Pancreas (tissue), 10 donors: ENCODE measurements at regions not wholly inside any gene's neighbourhood (a gene's known extent, or its start where the extent isn't known, plus 50 kb on each side); places are given as distances from the start of the nearest gene placed in this dataset.

Source experiments
- ATAC-seq, 4 donors: fragments of 200-7000 bp; cut with Tn5 transposase; one replicate each; pipeline versions ENCODE4 v1.8.0 to v1.9.1; 2020; ENCODE audit warnings: mild to moderate bottlenecking in 4 of 4, moderate library complexity in 4 of 4
- DNase-seq, 6 donors: peaks; one replicate each; pipeline ENCODE4 v3.0.0-alpha.2; 2020
- FAIRE-seq: peaks from 2 replicates; lab custom pipeline; 2012; peaks lifted over from hg19 to GRCh38; lab: Jason Lieb, UNC
- H3K27ac ChIP-seq, 4 donors: fragments of 200-600 bp; sonication (generic); 1 replicate in 3 of 4; 2 replicates in 1 of 4; pipeline versions ENCODE4 v1.5.0 to v1.8.0; 2020
- H3K27me3 ChIP-seq, 4 donors: fragments of 200-600 bp; one replicate each; pipeline ENCODE4 v1.8.0; 2021
- H3K36me3 ChIP-seq, 3 donors: fragments of 200-600 bp; sonication (generic) in 1 of 3; one replicate each; pipeline versions ENCODE4 v1.5.0 to v1.8.0; 2020 to 2021
- H3K4me1 ChIP-seq, 3 donors: fragments of 200-600 bp; one replicate each; pipeline ENCODE4 v1.8.0; 2021
- H3K4me3 ChIP-seq, 4 donors: fragments of 200-600 bp; sonication (generic) in 2 of 4; one replicate each; pipeline versions ENCODE4 v1.5.0 to v1.8.0; 2020 to 2021
- H3K9me3 ChIP-seq, 4 donors: fragments of 200-600 bp; one replicate each; pipeline ENCODE4 v1.8.0; 2021
- WGBS, 2 donors: extraction: QIAGEN DNeasy Blood & Tissue Kit; methylation state at CpG; one replicate each; pipeline ENCODE4 v1.1.7; 2013; 5-methylcytosine and 5-hydroxymethylcytosine counted together
- intact Hi-C, 3 donors: fragments of 100-400 bp; cut with DNase I; formaldehyde crosslinking; loops; one replicate each; pipeline versions ENCODE4 v1.11.1 to v1.14.2; 2022
- TF ChIP-seq, protein P1 (sequence below), 4 donors: fragments of 200-600 bp; sonication (generic) in 3 of 4; IDR thresholded peaks; one replicate each; pipeline versions ENCODE4 v1.5.0 to v1.8.0; 2021; ENCODE audit warnings: antibody characterized with exemption in 4 of 4
- donor health status: healthy with polysubstance abuse.
- donor health status: DM: no; HTN: no; CAD: no; lungs with moderate emphysema.
- donor health status: DM: no; HTN: no; CAD: no.
- donor health status: control.
- donor health status: control.
- donor health status: Bipolar disorder and iron deficiency.
- donor health status: DM: yes; HTN: yes; CAD: no.
- donor health status: DM: no; HTN: no; CAD: no.
- donor health status: DM: no; HTN: no; CAD: no.
- donor health status: DM: yes; HTN: yes; CAD: no.

GRCh38 chr9:82122731-82123130, 134.2 kb downstream of the SPATA31D1 start:
- DNase-seq = no peak
- H3K27ac ChIP-seq = no peak overlapping the region
- H3K4me3 ChIP-seq = no peak overlapping the region
- intact Hi-C loops = no loop called here
- no peaks in the 10 kb centered on the region for H3K36me3 ChIP-seq
- no peak for ATAC-seq
- H3K27me3 ChIP-seq = no peaks in the 10 kb centered on the region
- FAIRE-seq = no peak
- no peaks in the 10 kb centered on the region for H3K9me3 ChIP-seq
- TF ChIP-seq, protein P1, sequence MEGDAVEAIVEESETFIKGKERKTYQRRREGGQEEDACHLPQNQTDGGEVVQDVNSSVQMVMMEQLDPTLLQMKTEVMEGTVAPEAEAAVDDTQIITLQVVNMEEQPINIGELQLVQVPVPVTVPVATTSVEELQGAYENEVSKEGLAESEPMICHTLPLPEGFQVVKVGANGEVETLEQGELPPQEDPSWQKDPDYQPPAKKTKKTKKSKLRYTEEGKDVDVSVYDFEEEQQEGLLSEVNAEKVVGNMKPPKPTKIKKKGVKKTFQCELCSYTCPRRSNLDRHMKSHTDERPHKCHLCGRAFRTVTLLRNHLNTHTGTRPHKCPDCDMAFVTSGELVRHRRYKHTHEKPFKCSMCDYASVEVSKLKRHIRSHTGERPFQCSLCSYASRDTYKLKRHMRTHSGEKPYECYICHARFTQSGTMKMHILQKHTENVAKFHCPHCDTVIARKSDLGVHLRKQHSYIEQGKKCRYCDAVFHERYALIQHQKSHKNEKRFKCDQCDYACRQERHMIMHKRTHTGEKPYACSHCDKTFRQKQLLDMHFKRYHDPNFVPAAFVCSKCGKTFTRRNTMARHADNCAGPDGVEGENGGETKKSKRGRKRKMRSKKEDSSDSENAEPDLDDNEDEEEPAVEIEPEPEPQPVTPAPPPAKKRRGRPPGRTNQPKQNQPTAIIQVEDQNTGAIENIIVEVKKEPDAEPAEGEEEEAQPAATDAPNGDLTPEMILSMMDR (IDR thresholded peaks at IDR 0.05) = no peak
- H3K4me1 ChIP-seq = no peaks in the 10 kb centered on the region

- no peak overlapping the region for H3K4me3 ChIP-seq
- no peaks in the 10 kb centered on the region for H3K36me3 ChIP-seq
- 87 to 93% methylated on average over 3 of the region's 3 CpGs for WGBS, 2 donors
- DNase-seq (no peak), ATAC-seq (no peak), FAIRE-seq (no peak)
- TF ChIP-seq, protein P1 (IDR thresholded peaks at IDR 0.05) = no peak
- no peak overlapping the region for H3K27ac ChIP-seq
- H3K4me1 ChIP-seq = no peaks in the 10 kb centered on the region
- H3K9me3 ChIP-seq = no peaks in the 10 kb centered on the region
- intact Hi-C loops = no loop called here
- H3K27me3 ChIP-seq = no peaks in the 10 kb centered on the region
Observed at GRCh38 chr9:82124090-82124489, 135.5 kb downstream of the SPATA31D1 start.

- intact Hi-C loops = no loop called here
- ATAC-seq (no peak), FAIRE-seq (no peak), DNase-seq (no peak)
- no peaks in the 10 kb centered on the region for H3K4me1 ChIP-seq
- TF ChIP-seq, protein P1 (IDR thresholded peaks at IDR 0.05) = no peak
- H3K9me3 ChIP-seq = no peaks in the 10 kb centered on the region
- H3K27ac ChIP-seq = no peak overlapping the region
- H3K27me3 ChIP-seq = no peaks in the 10 kb centered on the region
- H3K4me3 ChIP-seq = no peak overlapping the region
- H3K36me3 ChIP-seq = no peaks in the 10 kb centered on the region
- WGBS, 2 donors = 48 to 53% methylated on average over 3 of the region's 3 CpGs
Observed at GRCh38 chr9:82126256-82126655, 137.7 kb downstream of the SPATA31D1 start.

- no peak for FAIRE-seq
Observed at GRCh38 chr9:82127465-82127864, 138.9 kb downstream of the SPATA31D1 start.

GRCh38 chr9:82128011-82128696, 139.6 kb downstream of the SPATA31D1 start:
- no peak for ATAC-seq

More at GRCh38 chr9:82127465-82127864, 138.9 kb downstream of the SPATA31D1 start:
- Histone ChIP-seq H3K4me1 (no peaks in the 10 kb centered on the region), H3K27ac (no peak overlapping the region), H3K36me3 (no peaks in the 10 kb centered on the region), H3K9me3 (no peaks in the 10 kb centered on the region), H3K27me3 (no peaks in the 10 kb centered on the region), H3K4me3 (no peak overlapping the region)
- DNase-seq (no peak), ATAC-seq (no peak)
- intact Hi-C loops = no loop called here
- TF ChIP-seq, protein P1 (IDR thresholded peaks at IDR 0.05) = no peak
- 55 to 61% methylated on average over 2 of the region's 2 CpGs for WGBS, 2 donors

More at GRCh38 chr9:82128011-82128696, 139.6 kb downstream of the SPATA31D1 start:
- TF ChIP-seq, protein P1 (IDR thresholded peaks at IDR 0.05) = no peak
- H3K27ac ChIP-seq = no peak overlapping the region
- intact Hi-C loops = no loop called here
- no peak for DNase-seq
- no peak for FAIRE-seq
- no peaks in the 10 kb centered on the region for H3K27me3 ChIP-seq
- no peaks in the 10 kb centered on the region for H3K36me3 ChIP-seq
- no peaks in the 10 kb centered on the region for H3K9me3 ChIP-seq
- 61 to 65% methylated on average over 3 of the region's 3 CpGs for WGBS, 2 donors
- no peaks in the 10 kb centered on the region for H3K4me1 ChIP-seq
- no peak overlapping the region for H3K4me3 ChIP-seq
